Renal pelvis (tissue), 1 donor: ENCODE measurements at regions not wholly inside any gene's neighbourhood (a gene's known extent, or its start where the extent isn't known, plus 50 kb on each side); places are given as distances from the start of the nearest gene placed in this dataset.

Experiments used
- DNase-seq: peaks from one replicate; pipeline ENCODE4 v3.0.0-alpha.2; 2013

DNA sequence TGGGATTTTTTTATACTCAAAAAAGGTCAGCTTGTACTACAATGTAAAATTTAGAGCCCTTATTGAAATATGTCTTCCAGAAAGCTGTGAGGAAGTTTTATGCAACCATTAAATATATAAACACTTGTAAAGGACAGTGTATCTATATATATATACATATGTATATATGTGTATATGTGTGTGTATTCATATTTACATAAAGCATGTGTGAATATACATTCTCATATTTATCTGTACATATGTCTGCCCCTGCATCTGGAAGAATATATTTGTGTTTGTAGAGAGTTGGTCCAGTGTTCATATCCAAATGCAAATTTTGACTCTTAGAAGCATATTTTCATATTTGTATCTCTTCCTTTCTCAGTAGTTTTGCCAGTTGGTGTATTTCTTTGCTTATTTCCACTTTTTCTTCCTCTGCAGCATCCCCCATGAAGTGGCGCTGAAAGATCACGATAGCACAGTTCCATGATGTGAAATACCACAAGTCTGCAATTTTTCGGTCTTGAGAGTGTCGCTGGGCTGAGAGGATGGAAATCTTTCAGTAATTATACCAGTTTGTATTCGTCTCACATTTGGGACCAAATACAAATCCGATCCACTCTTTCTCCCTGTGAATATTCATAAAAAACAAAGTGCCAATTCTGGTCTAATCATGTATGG, 311.7 kb upstream of the DPH6 start:
- DNase-seq: no peak

- no peak for DNase-seq
These were observed 312.7 kb upstream of the DPH6 start for GRCh38 chr15:35858707-35859106.

GRCh38 chr15:35863655-35864054, 317.7 kb upstream of the DPH6 start:
- DNase-seq: no peak

DNA sequence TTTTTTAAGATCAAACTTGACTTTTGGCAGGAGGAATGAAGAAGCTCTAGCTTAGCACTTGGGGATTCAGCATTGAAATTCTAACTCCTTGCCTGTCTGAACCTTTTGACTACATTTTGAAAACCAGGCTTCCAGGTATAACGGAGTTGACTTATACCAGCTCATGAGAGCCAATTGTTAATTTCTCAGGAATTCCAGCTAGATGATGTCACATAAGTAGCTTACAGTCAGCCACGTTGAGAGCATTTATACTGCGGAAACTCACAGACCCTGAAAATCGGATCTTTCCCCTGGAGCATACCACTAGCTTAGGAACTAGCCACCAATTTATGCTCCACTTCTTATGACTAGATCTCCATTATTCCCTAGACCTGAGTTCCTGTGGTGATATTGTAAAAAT, 321.4 kb upstream of the DPH6 start:
- DNase-seq: peak; percentile 10

DNA sequence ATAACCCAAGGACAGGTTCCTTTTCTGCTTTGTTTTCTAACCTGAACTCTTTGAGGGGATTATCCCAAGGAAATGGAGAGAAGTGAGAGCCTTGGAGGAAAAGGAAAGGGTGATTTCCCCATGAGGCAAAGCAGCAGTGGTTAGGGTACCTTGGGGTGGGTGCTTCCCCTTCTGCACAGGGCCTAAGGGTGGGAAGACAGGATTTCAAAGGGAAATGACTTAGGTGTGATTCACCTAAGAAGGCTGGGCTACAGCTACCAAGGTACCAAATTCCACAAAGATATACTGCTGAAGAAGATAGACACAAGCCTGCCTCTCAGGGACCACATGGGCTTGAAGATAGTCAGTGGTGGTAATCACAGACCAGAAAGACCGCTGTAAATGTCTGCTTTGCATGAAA, 325.3 kb upstream of the DPH6 start:
- DNase-seq: no peak

GRCh38 chr15:35871812-35872211, 325.8 kb upstream of the DPH6 start:
- no peak for DNase-seq

GRCh38 chr15:35872577-35872976, 326.6 kb upstream of the DPH6 start:
- DNase-seq: no peak

GRCh38 chr15:35874260-35874905, 328.4 kb upstream of the DPH6 start:
- no peak for DNase-seq

DNA sequence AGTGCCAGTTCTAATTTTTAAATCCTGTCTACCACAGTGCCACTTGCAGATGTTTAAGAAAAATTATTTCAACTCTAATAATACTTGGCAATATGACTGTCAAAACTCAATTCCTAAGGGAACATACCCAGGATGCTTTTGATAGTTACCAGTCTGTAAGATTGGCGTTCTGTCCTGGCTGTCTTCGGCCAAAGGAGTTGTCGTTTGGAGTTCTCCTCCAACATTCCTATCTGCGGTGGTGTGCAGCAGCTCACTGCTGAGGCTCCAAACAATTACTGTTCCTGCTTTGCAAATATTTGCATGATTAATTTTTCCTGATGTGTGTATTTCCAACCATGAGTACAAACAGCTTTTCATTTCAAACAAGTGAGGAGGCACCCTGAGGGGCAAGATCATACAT, 330.8 kb upstream of the DPH6 start:
- no peak for DNase-seq

GRCh38 chr15:35880896-35881295, 334.9 kb upstream of the DPH6 start:
- DNase-seq: no peak

DNA sequence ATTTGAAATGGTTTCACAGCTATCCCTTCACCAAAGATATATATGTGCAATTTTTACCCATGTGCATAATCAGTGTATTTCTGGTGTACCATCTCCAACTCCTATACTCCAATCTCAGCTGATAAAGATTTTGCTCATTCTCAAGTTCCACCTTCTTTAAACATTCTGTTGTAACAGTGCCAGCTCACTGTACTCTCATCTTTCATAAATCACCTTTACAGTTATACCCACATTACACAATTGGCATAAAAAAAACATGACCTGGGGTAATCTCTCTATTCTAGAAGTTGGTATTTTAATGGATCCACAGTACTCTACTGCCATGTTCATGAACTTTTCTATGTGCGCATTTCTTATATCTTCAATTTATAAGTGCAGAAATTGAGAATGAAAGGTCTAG, 339.9 kb upstream of the DPH6 start:
- DNase-seq: no peak

- no peak for DNase-seq
These were observed 340.8 kb upstream of the DPH6 start for GRCh38 chr15:35886765-35887164.

DNA sequence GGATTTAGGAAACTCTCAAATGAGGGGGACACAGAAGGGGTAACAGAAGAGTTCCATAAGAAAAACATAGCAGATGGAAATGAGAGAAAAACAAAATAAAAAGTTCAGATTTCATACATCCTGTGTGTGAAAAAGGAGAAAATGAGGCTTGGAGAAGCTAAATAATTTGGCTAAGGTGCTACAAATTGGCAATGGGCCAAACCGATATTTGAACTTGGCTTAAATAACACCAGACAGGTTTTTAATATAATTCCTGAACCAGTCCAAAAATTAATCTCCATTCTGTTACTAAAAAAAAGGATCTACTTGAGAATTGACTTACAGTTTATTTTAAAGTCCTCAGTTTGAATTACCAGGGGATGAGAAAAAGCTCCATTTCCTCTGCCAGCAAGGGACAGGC, 342.9 kb upstream of the DPH6 start:
- DNase-seq: no peak

DNA sequence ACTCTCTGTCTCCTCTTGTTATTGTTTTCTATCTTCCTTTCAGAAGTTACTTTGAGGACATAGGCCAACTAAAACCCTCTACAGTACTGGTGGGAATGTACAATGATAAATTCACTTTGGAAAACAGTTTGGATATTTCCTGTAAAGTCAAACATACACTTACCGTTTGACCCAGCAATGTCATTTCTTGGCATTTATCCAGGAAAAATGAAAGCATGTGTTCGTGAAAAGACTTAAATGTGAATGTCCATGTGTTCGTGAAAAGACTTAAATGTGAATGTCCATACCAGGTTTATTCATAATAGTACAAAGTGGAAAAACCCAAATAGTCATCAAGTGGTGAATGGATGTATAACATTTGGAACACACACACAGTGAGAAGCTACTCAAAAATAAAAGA, 361.5 kb upstream of the DPH6 start:
- no peak for DNase-seq

DNA sequence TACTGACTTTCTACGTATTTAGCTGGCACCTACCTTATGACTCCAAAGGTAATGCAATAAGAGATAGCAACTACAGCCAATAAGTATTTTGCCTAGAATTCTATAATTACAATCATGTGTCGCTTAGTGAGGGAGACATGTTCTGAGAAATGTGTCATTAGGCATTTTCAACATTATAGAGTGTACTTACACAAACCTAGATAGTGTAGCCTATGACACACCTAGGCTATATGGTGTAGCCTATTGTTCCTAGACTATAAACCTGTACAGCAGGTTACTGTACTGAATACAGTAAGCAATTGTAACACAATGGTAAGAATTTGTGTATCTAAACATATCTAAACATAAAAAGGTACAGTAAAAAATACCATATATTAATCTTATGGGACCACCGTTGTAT, 363.4 kb upstream of the DPH6 start:
- no peak for DNase-seq

GRCh38 chr15:35910227-35910626, 364.3 kb upstream of the DPH6 start:
- no peak for DNase-seq

DNA sequence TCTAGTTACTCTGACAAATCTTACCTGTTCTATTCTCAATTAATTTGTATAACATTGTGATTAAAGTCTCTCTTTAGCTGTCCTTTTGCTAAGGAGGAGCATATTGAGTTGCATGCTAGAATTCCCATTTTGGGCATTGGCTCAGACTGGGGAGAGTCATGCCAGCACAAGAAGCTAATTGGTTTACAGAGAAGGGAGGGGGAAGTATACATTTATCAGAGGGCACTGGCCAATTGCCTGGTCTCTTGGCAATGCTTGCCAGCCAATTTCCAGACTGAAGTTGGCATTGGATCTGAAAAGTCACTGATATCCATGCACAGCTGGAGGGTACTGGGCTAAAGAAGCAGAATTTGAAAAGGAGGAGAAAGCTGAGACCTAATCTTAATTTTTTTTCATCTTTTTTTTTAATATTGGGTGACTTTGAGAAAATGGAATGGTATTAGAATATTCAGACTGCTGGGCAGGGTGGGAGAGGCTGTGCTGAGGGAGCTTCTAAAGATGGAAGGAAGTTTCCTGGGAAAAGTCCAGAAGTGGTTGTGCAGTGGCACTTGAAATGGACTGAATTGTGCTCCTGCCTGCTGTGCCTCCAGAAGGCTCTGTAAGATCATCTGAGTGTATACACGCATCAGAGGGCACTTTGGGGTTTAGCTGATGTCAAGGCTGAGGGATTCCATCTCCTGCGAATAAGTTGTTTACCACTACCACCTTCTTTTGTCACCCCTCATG, 365.2 kb upstream of the DPH6 start:
- no peak for DNase-seq

GRCh38 chr15:35912196-35912595, 366.2 kb upstream of the DPH6 start:
- no peak for DNase-seq

DNA sequence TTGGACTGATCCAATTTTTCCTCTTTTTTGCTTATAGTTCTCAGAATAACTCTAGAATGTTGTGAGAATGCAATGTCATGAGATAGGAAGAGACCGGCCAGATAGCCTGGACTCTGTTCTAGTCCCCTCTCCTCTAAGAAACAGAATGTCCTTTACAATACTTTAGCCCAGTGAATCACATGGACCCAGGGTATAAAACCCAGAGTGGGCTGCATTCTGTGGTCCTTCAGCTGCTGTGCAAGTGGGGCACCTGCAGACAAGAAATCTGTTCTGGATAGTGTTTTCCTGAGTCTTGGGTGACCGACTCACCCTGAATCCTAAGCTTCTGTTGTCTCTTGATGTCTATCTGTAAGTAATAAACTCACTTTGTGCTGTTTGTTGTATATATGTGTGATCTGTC, 368.6 kb upstream of the DPH6 start:
- no peak for DNase-seq

DNA sequence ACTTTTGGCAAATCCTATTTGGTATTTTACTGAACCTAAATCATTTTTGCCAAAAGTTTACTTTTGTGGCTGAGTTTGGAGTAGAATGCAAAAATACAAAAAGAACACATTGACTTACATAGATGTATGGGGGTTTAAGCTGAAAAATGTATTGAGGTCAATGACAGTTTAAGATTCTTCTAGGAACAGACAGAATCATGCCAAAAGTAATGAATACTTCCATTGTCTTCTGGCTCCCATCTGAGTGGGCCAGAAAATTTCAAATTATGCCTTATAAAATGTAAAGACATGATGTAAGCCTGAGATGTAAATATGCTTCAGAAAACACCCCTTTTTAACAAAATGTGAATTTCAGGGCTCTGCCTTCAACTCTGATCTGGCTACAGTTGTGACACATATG, 375.1 kb upstream of the DPH6 start:
- no peak for DNase-seq

- DNase-seq: no peak
These were observed 379.5 kb upstream of the DPH6 start for GRCh38 chr15:35925275-35926006.

GRCh38 chr15:35926007-35926380, 380.0 kb upstream of the DPH6 start:
- no peak for DNase-seq

DNA sequence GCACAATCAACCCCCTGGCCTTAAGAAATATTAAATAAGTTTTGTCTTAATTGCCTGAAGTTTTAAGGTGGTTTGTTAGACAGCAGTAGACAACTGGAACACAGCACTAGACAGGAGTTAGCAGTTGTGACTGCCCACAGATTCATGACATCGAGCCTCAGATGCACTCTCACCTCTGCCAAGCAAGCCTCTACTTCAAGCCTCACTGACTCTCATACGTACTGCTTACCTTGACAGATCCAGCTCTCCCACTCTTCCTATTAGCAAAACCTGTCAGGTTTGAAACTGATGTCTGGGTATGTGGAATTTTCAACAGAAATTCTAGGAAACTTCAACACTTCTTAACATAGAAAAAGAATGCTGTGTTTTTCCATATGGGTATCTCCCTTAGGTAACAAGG, 382.9 kb upstream of the DPH6 start:
- DNase-seq: no peak
